ENCODE measurements at regions not wholly inside any gene's neighbourhood (a gene's known extent, or its start where the extent isn't known, plus 50 kb on each side); places are given as distances from the start of the nearest gene placed in this dataset.

DNA sequence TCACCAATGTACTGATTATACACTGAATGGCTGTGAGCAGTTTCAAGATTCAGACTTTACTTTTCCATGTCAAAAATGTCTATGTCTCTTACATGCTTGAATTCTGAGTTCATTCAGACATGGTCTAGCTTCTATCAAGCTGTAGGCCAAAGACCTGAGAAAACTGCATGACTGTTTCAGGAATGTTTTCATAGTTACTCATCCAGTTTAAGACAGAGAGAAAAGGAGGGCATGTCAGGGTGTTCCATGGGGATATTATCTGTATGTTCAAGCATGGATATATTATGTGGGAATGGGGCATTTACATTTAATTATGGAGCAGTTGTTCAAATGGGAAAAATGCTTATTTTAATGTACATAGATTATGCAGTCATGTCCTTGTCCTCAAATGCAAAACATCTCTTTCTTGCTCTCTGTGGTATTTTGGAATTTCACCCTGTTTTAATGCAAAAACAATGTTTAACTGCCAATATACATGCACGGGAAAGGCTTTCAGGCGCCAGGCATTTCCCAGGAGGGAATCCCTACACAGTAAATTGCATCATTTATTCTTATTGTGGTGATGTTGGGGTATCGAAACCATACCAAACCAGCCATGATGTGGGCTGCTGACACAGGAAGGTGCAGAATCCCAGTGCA lies 429.1 kb upstream of the INTU start:
- ChIA-PET CTCF (no interaction called here), POLR2A (no interaction called here)
- no peak overlapping the region for H2AFZ ChIP-seq (ENCODE audit: low read depth, low read length)
- H3K27ac ChIP-seq (ENCODE audit: insufficient read depth, low read depth, low read length): no peak overlapping the region
- H3K4me2 ChIP-seq (ENCODE audit: insufficient read depth, low read length): no peak overlapping the region
- TF ChIP-seq GATA2 (IDR thresholded peaks at IDR 0.05; ENCODE audit: insufficient read depth, insufficient read length, low read depth, low read length) (no peak), JUN (IDR thresholded peaks at IDR 0.05; ENCODE audit: borderline replicate concordance, insufficient read depth, insufficient read length, low read depth) (no peak), POLR2A (IDR thresholded peaks at IDR 0.05; ENCODE audit: low read depth, low read length) (no peak), EZH2 (IDR thresholded peaks at IDR 0.05; ENCODE audit: borderline replicate concordance, low read depth, low read length, severe bottlenecking) (no peak), POLR2AphosphoS5 (IDR thresholded peaks at IDR 0.05; ENCODE audit: insufficient read depth, low read depth, low read length) (no peak), MYC (IDR thresholded peaks at IDR 0.05; ENCODE audit: low read depth, low read length) (no peak), FOS (IDR thresholded peaks at IDR 0.05; ENCODE audit: borderline replicate concordance, insufficient read depth, low read length) (no peak)
- TF ChIP-seq, protein P1, sequence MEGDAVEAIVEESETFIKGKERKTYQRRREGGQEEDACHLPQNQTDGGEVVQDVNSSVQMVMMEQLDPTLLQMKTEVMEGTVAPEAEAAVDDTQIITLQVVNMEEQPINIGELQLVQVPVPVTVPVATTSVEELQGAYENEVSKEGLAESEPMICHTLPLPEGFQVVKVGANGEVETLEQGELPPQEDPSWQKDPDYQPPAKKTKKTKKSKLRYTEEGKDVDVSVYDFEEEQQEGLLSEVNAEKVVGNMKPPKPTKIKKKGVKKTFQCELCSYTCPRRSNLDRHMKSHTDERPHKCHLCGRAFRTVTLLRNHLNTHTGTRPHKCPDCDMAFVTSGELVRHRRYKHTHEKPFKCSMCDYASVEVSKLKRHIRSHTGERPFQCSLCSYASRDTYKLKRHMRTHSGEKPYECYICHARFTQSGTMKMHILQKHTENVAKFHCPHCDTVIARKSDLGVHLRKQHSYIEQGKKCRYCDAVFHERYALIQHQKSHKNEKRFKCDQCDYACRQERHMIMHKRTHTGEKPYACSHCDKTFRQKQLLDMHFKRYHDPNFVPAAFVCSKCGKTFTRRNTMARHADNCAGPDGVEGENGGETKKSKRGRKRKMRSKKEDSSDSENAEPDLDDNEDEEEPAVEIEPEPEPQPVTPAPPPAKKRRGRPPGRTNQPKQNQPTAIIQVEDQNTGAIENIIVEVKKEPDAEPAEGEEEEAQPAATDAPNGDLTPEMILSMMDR (IDR thresholded peaks at IDR 0.05; ENCODE audit: extremely low read depth in 1 of 2, insufficient read depth in 1 of 2, low read depth in 1 of 2, low read length in 2 of 2): no peak
- TF ChIP-seq, protein P2, sequence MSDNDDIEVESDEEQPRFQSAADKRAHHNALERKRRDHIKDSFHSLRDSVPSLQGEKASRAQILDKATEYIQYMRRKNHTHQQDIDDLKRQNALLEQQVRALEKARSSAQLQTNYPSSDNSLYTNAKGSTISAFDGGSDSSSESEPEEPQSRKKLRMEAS (IDR thresholded peaks at IDR 0.05; ENCODE audit: insufficient read depth, insufficient read length): no peak
- intact Hi-C loops (cut with micrococcal nuclease): no loop called here
- no TSS peak for BruUV-seq (replicated peaks)
- H3K36me3 ChIP-seq (ENCODE audit: control insufficient read depth in 2 of 2, extremely low read depth in 1 of 2, insufficient read depth in 2 of 2, low read length in 2 of 2): no peaks in the 10 kb centered on the region
- no peak overlapping the region for H3K4me3 ChIP-seq (replicated peaks in 1 of 3; ENCODE audit: insufficient read depth in 1 of 3, low read depth in 1 of 3, low read length in 3 of 3)
- no peaks in the 10 kb centered on the region for H3K9me1 ChIP-seq (replicated peaks; ENCODE audit: control insufficient read depth, extremely low read depth, insufficient read depth, low read length)
- no peaks in the 10 kb centered on the region for H4K20me1 ChIP-seq (replicated peaks; ENCODE audit: control insufficient read depth, extremely low read depth, insufficient read depth, low read length)
- no peaks in the 10 kb centered on the region for H3K27me3 ChIP-seq (ENCODE audit: control insufficient read depth in 2 of 2, insufficient read depth in 2 of 2, low read length in 2 of 2)
- H3K9me3 ChIP-seq (replicated peaks; ENCODE audit: control insufficient read depth, insufficient read depth, low read length): peaks cover 2% of the 10 kb centered on the region
- no peaks in the 10 kb centered on the region for H3K79me2 ChIP-seq (ENCODE audit: control insufficient read depth, insufficient read depth, low read length)
- dilution Hi-C loops (cut with MboI; ENCODE audit: extremely low pct_ligation_motif_present, low sequenced_read_pairs): no loop called here
- DNase-seq (ENCODE audit: low read depth, low spot score) (no peak), FAIRE-seq (no peak)
- H3K9ac ChIP-seq (replicated peaks; ENCODE audit: extremely low read depth, insufficient read depth, low read length): no peak overlapping the region
- H3K4me1 ChIP-seq (ENCODE audit: control insufficient read depth, extremely low read depth, insufficient read depth, low read length): no peaks in the 10 kb centered on the region
